ENCODE measurements at regions not wholly inside any gene's neighbourhood (a gene's known extent, or its start where the extent isn't known, plus 50 kb on each side); places are given as distances from the start of the nearest gene placed in this dataset.

DNA sequence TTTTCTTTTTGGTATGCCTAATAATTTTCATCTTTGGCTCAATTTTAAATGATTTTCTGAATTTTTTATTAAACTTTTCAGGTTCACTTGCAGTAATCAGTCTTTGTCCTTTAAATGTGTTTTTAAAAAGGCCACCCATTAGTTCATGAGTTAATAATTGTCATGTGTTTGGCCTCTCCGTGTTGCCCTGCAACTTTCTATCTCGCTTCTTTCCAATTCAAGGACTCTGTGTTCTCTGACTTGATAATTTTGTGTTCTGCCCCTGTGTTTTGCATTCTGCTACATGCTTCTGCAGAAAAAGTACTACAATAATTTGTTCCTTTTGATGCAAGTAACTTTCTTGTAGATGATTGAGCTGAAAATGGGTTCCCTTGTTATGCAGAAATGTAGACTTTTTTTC lies 921.4 kb upstream of the LRATD1 start:
- no peaks in the 10 kb centered on the region for H3K79me2 ChIP-seq (ENCODE audit: control insufficient read depth, insufficient read depth, low read length)

DNA sequence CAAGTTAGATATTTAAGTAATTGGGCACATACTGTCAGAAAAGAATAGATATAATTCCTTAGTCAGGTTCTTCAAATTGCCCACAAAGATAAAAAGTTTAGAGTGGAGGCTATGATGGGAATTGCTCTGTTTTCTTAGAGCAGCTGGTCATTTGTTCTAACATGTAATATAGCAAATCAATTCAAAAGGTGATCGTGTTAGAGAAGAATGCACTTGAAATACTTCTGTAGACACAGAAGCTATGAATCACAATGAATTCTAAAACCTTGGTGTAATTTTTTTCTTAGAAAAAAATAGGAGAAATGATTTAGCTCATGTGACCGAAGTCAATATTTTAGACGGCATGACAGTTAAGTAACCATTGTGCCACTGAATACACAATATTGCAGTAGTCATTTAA lies 918.1 kb upstream of the LRATD1 start:
- Histone ChIP-seq H4K20me1 (ENCODE audit: control insufficient read depth, extremely low read depth, insufficient read depth, low read length) (no peaks in the 10 kb centered on the region), H3K4me1 (ENCODE audit: control insufficient read depth, extremely low read depth, insufficient read depth, low read length) (no peaks in the 10 kb centered on the region), H3K4me2 (ENCODE audit: extremely low read depth, insufficient read depth, low read length) (no peak overlapping the region), H3K4me3 (replicated peaks in 1 of 4; ENCODE audit: control extremely low read depth in 1 of 4, insufficient read depth in 1 of 4, low read depth in 3 of 4, low read length in 4 of 4) (no peak overlapping the region), H2AFZ (ENCODE audit: low read length) (no peak overlapping the region), H3K27me3 (ENCODE audit: control insufficient read depth, insufficient read depth, low read length) (no peaks in the 10 kb centered on the region), H3K9me3 (ENCODE audit: control insufficient read depth, insufficient read depth, low read depth, low read length) (no peaks in the 10 kb centered on the region), H3K79me2 (ENCODE audit: control insufficient read depth, insufficient read depth, low read length) (no peaks in the 10 kb centered on the region), H3K36me3 (ENCODE audit: control insufficient read depth, insufficient read depth, low read length) (no peaks in the 10 kb centered on the region), H3K9ac (ENCODE audit: insufficient read depth, low read length) (no peak overlapping the region), H3K27ac (ENCODE audit: insufficient read depth, low read length) (no peak overlapping the region)
- DNase-seq (ENCODE audit: low read depth in 2 of 2), result peak in 1 of 2 donors; percentile 46
- no peak for TF ChIP-seq CTCF (conservative IDR thresholded peaks at IDR 0.05 in 1 of 2, IDR thresholded peaks at IDR 0.05 in 1 of 2; ENCODE audit: low read depth in 1 of 2, low read length in 2 of 2)
- no peak for TF ChIP-seq EZH2 (IDR thresholded peaks at IDR 0.05; ENCODE audit: low read length, missing control alignments)

More for the DNA sequence above, 921.4 kb upstream of the LRATD1 start:
- Histone ChIP-seq H4K20me1 (ENCODE audit: control insufficient read depth, extremely low read depth, insufficient read depth, low read length) (no peaks in the 10 kb centered on the region), H3K27me3 (ENCODE audit: control insufficient read depth, insufficient read depth, low read length) (no peaks in the 10 kb centered on the region), H3K4me3 (replicated peaks in 1 of 4; ENCODE audit: control extremely low read depth in 1 of 4, insufficient read depth in 1 of 4, low read depth in 3 of 4, low read length in 4 of 4) (no peak overlapping the region), H3K36me3 (ENCODE audit: control insufficient read depth, insufficient read depth, low read length) (no peaks in the 10 kb centered on the region), H3K4me2 (ENCODE audit: extremely low read depth, insufficient read depth, low read length) (no peak overlapping the region), H3K4me1 (ENCODE audit: control insufficient read depth, extremely low read depth, insufficient read depth, low read length) (no peaks in the 10 kb centered on the region), H3K27ac (ENCODE audit: insufficient read depth, low read length) (no peak overlapping the region), H2AFZ (ENCODE audit: low read length) (no peak overlapping the region), H3K9ac (ENCODE audit: insufficient read depth, low read length) (no peak overlapping the region), H3K9me3 (ENCODE audit: control insufficient read depth, insufficient read depth, low read depth, low read length) (no peaks in the 10 kb centered on the region)
- TF ChIP-seq CTCF (conservative IDR thresholded peaks at IDR 0.05 in 1 of 2, IDR thresholded peaks at IDR 0.05 in 1 of 2; ENCODE audit: low read depth in 1 of 2, low read length in 2 of 2) (no peak), EZH2 (IDR thresholded peaks at IDR 0.05; ENCODE audit: low read length, missing control alignments) (no peak)
- DNase-seq (ENCODE audit: low read depth in 2 of 2), result no peak

DNA sequence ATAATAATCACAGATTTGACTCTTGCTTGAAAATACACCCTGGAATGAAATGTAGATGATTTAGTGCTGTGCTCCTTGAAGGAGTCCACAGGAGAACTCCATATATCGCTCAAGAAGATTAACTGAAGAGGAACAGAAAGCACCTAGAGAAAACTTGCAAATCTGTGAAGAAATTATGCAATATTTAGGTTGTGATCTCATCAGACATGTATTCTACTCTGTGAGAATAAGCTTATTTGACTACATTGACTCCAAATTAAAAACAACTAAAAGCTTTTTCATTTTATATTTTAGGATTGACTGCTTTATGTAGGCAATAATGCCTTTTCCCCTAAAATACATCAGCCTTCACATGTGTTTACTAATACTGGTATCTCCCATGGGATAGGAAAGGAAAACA lies 906.6 kb upstream of the LRATD1 start:
- Histone ChIP-seq H3K4me3 (replicated peaks in 1 of 4; ENCODE audit: control extremely low read depth in 1 of 4, insufficient read depth in 1 of 4, low read depth in 3 of 4, low read length in 4 of 4) (no peak overlapping the region), H3K27ac (ENCODE audit: insufficient read depth, low read length) (no peak overlapping the region), H3K27me3 (ENCODE audit: control insufficient read depth, insufficient read depth, low read length) (no peaks in the 10 kb centered on the region), H3K4me2 (ENCODE audit: extremely low read depth, insufficient read depth, low read length) (no peak overlapping the region), H2AFZ (ENCODE audit: low read length) (no peak overlapping the region), H4K20me1 (ENCODE audit: control insufficient read depth, extremely low read depth, insufficient read depth, low read length) (no peaks in the 10 kb centered on the region), H3K9me3 (ENCODE audit: control insufficient read depth, insufficient read depth, low read depth, low read length) (no peaks in the 10 kb centered on the region), H3K79me2 (ENCODE audit: control insufficient read depth, insufficient read depth, low read length) (no peaks in the 10 kb centered on the region), H3K36me3 (ENCODE audit: control insufficient read depth, insufficient read depth, low read length) (no peaks in the 10 kb centered on the region), H3K9ac (ENCODE audit: insufficient read depth, low read length) (no peak overlapping the region), H3K4me1 (ENCODE audit: control insufficient read depth, extremely low read depth, insufficient read depth, low read length) (no peaks in the 10 kb centered on the region)
- TF ChIP-seq EZH2 (IDR thresholded peaks at IDR 0.05; ENCODE audit: low read length, missing control alignments), result no peak
- TF ChIP-seq CTCF (conservative IDR thresholded peaks at IDR 0.05 in 1 of 2, IDR thresholded peaks at IDR 0.05 in 1 of 2; ENCODE audit: low read depth in 1 of 2, low read length in 2 of 2), result no peak
- DNase-seq (ENCODE audit: low read depth in 2 of 2), result no peak
